Heart right ventricle (tissue), 16 donors: ENCODE measurements at regions not wholly inside any gene's neighbourhood (a gene's known extent, or its start where the extent isn't known, plus 50 kb on each side); places are given as distances from the start of the nearest gene placed in this dataset.

ENCODE experiments used
- ATAC-seq, 8 donors: fragments of 200-7000 bp; cut with Tn5 transposase; one replicate each; pipeline ENCODE4 v1.9.1; 2020; ENCODE audit warnings: mild to moderate bottlenecking in 8 of 8, moderate library complexity in 8 of 8, moderate number of reproducible peaks in 1 of 8
- DNase-seq, 2 donors: peaks; one replicate each; pipeline ENCODE4 v3.0.0-alpha.2; 2020
- H3K27ac ChIP-seq, 10 donors: fragments of 200-600 bp; sonication (generic) in 2 of 10; one replicate each; pipeline versions ENCODE4 v1.5.0 to v1.8.0; 2020 to 2022; ENCODE audit warnings: mild to moderate bottlenecking in 3 of 10
- H3K27me3 ChIP-seq, 7 donors: fragments of 200-600 bp; one replicate each; pipeline ENCODE4 v1.8.0; 2021 to 2022; ENCODE audit warnings: mild to moderate bottlenecking in 2 of 7
- H3K36me3 ChIP-seq, 9 donors: fragments of 200-600 bp; sonication (generic) in 1 of 9; one replicate each; pipeline versions ENCODE4 v1.5.0 to v1.8.0; 2020 to 2022; ENCODE audit warnings: mild to moderate bottlenecking in 2 of 9
- H3K4me1 ChIP-seq, 9 donors: fragments of 200-600 bp; sonication (generic) in 1 of 9; one replicate each; pipeline versions ENCODE4 v1.5.0 to v1.8.0; 2020 to 2022; ENCODE audit warnings: mild to moderate bottlenecking in 4 of 9
- H3K4me3 ChIP-seq, 10 donors: fragments of 200-600 bp; sonication (generic) in 2 of 10; one replicate each; pipeline versions ENCODE4 v1.5.0 to v1.8.0; 2020 to 2022; ENCODE audit warnings: mild to moderate bottlenecking in 7 of 10, moderate library complexity in 2 of 10
- H3K9me3 ChIP-seq, 11 donors: fragments of 200-600 bp in 10 of 11; sonication (generic) in 2 of 11; one replicate each; pipeline versions ENCODE4 v1.5.0 to v1.8.0; 2013 to 2022; ENCODE audit warnings: mild to moderate bottlenecking in 2 of 11, control low read depth in 1 of 11, moderate library complexity in 1 of 11
- CTCF ChIP-seq, 9 donors: fragments of 200-600 bp; sonication (generic) in 2 of 9; IDR thresholded peaks; one replicate each; pipeline versions ENCODE4 v1.5.0 to v1.8.0; 2021 to 2022; ENCODE audit warnings: antibody characterized with exemption in 9 of 9, mild to moderate bottlenecking in 5 of 9, moderate library complexity in 1 of 9
- WGBS, 2 donors: extraction: QIAGEN DNeasy Blood & Tissue Kit; methylation state at CpG; one replicate each; pipeline ENCODE4 v1.1.7; 2013; ENCODE audit warnings: inconsistent platforms in 1 of 2; 5-methylcytosine and 5-hydroxymethylcytosine counted together
- intact Hi-C, 10 donors: fragments of 100-400 bp; cut with DNase I; formaldehyde crosslinking; loops; one replicate each; pipeline versions ENCODE4 v1.11.1 to v1.14.2; 2022
- donor health status: Arrhythmogenic right ventricular cardiomyopathy.
- donor health status: ischemic (EF 13 %, LVEDD 7.1; RV severe dilation, severe dysfunction).
- donor health status: healthy with polysubstance abuse.
- donor health status: DM: no; HTN: yes; CAD: no.
- donor health status: DM: no; HTN: no; CAD: no.
- donor health status: ischemic (EF 25% LVEDD 6.9; RV normal size, moderate dysfunction).
- donor health status: ischemic (EF 25% LVEDD 5.7; RV mildly dilated, moderate dysfunction).
- donor health status: healthy.
- donor health status: DM: yes; HTN: yes; CAD: no.
- donor health status: Ischemic cardiomyopathy.
- donor health status: ischemic (EF 35%, LVEDD 5.7; RV mildly dilated, moderate dysfunction).
- donor health status: nonischemic (EF 11% LVEDD 7.7; RV severe dilation, severe dysfunction).
- donor health status: DM: yes; HTN: yes; CAD: no.
- donor health status: PGD.
- donor health status: ischemic (EF 29% LVEDD 5.4; RV normal size, mild dysfunction).
- donor health status: nonischemic (EF 23%, LVEDD 6.1; RV moderate dilation, normal function).

- Histone ChIP-seq H3K9me3 (no peaks in the 10 kb centered on the region), H3K36me3 (no peaks in the 10 kb centered on the region), H3K27me3 (peaks cover 0 to 6% (median 0%) of the 10 kb centered on the region in 7 donors), H3K4me1 (no peaks in the 10 kb centered on the region), H3K4me3 (no peak overlapping the region), H3K27ac (no peak overlapping the region)
- DNase-seq (no peak), ATAC-seq (no peak)
- TF ChIP-seq CTCF (IDR thresholded peaks at IDR 0.05), result no peak
- intact Hi-C loops, result no loop called here
- WGBS, 2 donors, result 83 to 88% methylated on average over 2 of the region's 2 CpGs
Observed at GRCh38 chr9:75582870-75583269, 307.6 kb upstream of the PCSK5 start.

GRCh38 chr9:75588808-75589207 is 301.7 kb upstream of the PCSK5 start:
- 82 to 90% methylated on average over 2 of the region's 2 CpGs for WGBS, 2 donors
- Histone ChIP-seq H3K27me3 (peaks cover 0 to 6% (median 0%) of the 10 kb centered on the region in 7 donors), H3K4me1 (no peaks in the 10 kb centered on the region), H3K4me3 (no peak overlapping the region), H3K27ac (no peak overlapping the region), H3K9me3 (peaks cover 0 to 5% (median 0%) of the 10 kb centered on the region in 11 donors), H3K36me3 (no peaks in the 10 kb centered on the region)
- no peak for DNase-seq
- peak in 2 of 9 donors; percentile 27 to 28 for TF ChIP-seq CTCF (IDR thresholded peaks at IDR 0.05)
- intact Hi-C loops, result no loop called here
- ATAC-seq, result no peak

DNA sequence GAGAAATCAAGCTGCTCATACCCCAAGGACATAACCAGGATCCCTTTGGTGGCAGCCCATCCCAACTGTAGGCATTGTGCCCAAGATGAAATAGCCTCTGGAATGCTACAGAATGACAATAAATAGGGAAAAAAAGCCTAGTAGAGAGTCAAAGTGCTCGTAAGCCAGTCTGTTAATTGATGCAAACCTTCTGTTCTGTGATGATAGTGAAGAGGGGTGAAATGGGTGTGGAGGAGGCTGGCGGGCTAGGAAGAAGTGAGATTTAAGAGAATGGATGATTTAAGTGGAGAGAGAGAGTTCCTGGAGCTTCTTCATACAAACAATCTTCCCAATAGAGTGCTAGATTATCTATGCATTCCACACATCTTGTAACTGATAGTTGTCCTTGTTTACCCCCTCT is 301.0 kb upstream of the PCSK5 start:
- DNase-seq (no peak), ATAC-seq (no peak)
- peaks cover 0 to 6% (median 0%) of the 10 kb centered on the region in 7 donors for H3K27me3 ChIP-seq
- no peaks in the 10 kb centered on the region for H3K4me1 ChIP-seq
- WGBS, 2 donors, result 68 to 75% methylated on average over 2 of the region's 2 CpGs
- intact Hi-C loops, result no loop called here
- H3K9me3 ChIP-seq, result peaks cover 0 to 6% (median 0%) of the 10 kb centered on the region in 11 donors
- no peak overlapping the region for H3K4me3 ChIP-seq
- H3K36me3 ChIP-seq, result no peaks in the 10 kb centered on the region
- H3K27ac ChIP-seq, result no peak overlapping the region
- TF ChIP-seq CTCF (IDR thresholded peaks at IDR 0.05), result no peak

DNA sequence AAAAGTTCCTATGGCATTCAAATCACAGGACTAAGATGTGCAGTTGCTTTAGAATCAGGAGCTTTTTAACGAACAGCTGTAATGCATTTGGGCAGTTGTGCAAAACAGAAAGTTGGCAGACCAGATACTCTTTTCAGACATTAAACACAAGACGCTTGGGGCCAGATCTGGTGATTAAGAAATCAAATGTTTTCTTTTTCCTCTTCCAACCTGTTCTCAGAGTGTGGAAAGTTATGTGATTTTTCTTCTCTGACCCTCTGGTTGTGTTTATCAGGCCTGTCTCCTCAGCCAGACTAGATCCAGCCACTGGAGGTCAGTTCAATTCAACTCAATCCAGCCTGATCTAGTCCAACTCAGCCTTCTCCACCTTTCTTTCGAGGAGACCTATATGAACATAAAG is 298.5 kb upstream of the PCSK5 start:
- H3K36me3 ChIP-seq, result no peaks in the 10 kb centered on the region
- peak in 4 of 8 donors; percentile 22 to 67 (median 38) for ATAC-seq
- H3K27ac ChIP-seq, result no peak overlapping the region
- TF ChIP-seq CTCF (IDR thresholded peaks at IDR 0.05), result no peak
- H3K9me3 ChIP-seq, result peaks cover 0 to 6% (median 0%) of the 10 kb centered on the region in 11 donors
- no peak overlapping the region for H3K4me3 ChIP-seq
- 64 to 67% methylated on average over 3 of the region's 3 CpGs for WGBS, 2 donors
- intact Hi-C loops, result loop anchor here in 2 of 10 donors (10.0 kb wide), 2 partner anchors 63 to 263 kb away; no protein-coding TSS in a partner anchor
- DNase-seq, result no peak
- H3K27me3 ChIP-seq, result no peaks in the 10 kb centered on the region
- no peaks in the 10 kb centered on the region for H3K4me1 ChIP-seq
